ENCODE measurements at regions not wholly inside any gene's neighbourhood (a gene's known extent, or its start where the extent isn't known, plus 50 kb on each side); places are given as distances from the start of the nearest gene placed in this dataset.
"Not testable (repeated sequence)": the region's sequence is repeated elsewhere in the genome, so short reads cannot be mapped to it uniquely, and the experiment has no call there.

DNA sequence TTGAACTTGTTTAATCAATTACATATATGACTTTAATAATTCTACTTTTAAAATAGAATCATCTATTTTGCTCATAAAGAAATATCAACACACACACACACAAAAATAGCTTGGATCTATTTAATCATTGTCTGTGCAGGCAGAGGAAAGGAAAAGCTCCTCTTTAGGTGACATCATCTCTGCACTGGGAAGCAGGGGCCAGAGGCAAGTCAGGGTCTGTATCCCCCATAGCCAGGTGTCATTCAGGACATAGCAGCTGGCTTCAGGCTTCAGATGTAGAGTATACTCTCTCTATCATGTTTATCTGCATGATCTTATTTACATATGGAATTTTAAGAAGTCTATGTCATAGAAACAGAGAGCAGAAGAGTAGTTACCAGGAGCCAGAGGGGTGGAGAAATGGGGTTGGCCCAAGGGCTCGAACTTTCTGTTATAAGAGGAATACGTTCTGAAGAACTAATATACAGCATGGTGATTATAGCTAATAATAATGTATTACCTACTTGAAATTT, 110.4 kb upstream of the LDB2 start:
- no peak for DNase-seq (ENCODE audit: low spot score)

DNA sequence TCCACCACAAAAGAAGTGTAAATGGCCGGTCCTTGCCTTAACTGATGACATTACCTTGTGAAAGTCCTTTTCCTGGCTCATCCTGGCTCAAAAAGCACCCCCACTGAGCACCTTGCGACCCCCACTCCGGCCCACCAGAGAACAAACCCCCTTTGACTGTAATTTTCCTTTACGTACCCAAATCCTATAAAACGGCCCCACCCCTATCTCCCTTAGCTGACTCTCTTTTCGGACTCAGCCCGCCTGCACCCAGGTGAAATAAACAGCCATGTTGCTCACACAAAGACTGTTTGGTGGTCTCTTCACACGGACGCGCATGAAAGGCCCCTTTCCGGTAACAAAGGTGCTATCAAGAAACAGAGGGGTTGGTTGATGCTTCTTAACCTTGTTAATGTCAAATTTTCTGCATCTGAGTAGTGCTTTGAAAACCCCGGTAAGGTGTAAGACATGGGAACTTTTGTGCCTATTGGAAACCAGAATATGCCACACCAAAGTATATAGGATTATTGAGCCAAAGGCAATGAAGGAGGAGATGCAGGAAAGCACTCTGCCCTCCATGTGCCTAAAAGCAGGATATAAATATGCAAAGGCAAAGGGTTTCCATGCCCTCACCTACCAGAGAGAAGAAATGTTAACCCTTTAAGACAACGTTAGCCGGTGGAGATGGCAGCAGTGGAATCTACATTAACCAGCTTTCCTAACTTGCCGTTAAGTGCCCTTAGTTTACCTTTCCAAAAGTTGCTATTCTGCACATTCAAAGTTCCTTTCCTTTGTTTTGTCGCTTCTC, 105.4 kb upstream of the LDB2 start:
- DNase-seq (ENCODE audit: low spot score), result not testable (repeated sequence)

- no peak for DNase-seq (ENCODE audit: low spot score)
These were observed 97.0 kb upstream of the LDB2 start for GRCh38 chr4:16995451-16995850.

GRCh38 chr4:16993956-16994840, 95.8 kb upstream of the LDB2 start:
- no peak for DNase-seq (ENCODE audit: low spot score)

GRCh38 chr4:16992566-16993225, 94.3 kb upstream of the LDB2 start:
- no peak for DNase-seq (ENCODE audit: low spot score)

DNA sequence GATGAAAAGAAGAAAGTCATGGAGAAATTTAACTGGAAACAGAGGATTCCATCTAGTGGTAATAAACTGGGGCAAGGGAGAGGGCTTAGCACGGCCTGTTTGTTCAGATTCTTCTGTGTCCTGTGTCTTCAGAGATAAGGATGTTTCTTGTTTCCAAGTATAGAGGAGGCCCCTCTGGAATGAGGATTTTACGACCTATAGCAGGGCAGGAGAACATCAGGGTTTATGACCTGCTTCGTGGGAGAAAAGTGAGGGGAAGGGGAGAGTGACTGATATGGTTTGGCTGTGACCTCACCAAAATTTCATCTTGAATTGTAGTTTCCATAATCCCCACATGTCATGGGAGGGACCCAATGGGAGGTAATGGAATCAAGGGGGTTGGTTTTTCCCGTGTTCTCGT, 93.0 kb upstream of the LDB2 start:
- DNase-seq (ENCODE audit: low spot score), result no peak

- no peak for DNase-seq (ENCODE audit: low spot score)
These were observed 90.9 kb upstream of the LDB2 start for GRCh38 chr4:16989371-16989770.

GRCh38 chr4:16988814-16989213, 90.4 kb upstream of the LDB2 start:
- DNase-seq (ENCODE audit: low spot score), result no peak

DNA sequence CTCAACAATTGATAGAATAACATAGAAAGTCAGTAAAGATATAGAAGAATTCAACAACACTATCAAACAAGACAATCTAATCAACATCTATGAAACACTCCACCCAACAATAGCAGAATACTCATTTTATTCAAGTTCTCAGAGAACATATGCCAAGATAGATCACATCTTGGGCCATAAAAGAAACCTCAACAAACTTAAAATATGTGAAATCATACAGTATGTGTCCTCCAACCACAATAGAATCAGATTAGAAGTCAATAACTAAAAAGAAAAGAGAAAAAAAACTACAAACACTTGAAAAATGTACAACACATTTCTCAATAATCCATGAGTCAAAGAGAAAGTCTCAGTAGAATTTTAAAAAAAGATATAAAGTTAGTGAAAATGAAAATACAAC, 78.6 kb upstream of the LDB2 start:
- no peak for DNase-seq (ENCODE audit: low spot score)

DNA sequence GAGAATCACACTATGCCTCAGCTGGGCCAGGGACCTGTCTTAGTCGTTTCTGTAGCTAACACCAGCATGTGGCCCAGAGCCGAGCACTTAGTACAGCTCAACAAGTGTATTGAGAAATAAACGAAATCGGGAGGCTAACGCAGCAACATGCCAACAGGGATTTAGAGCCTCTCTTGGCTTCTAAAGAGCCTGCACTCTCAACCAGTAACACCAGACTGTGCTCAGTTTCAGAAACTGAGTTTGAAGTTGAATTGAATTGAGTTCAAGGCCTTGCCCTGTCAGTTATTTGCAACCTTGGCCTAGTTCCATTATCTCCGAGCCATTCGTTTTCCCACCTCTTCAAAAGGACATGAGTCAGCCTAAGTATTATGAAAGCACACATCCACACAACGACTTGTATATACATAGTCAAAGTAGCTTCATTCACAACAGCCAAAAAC, 71.3 kb upstream of the LDB2 start:
- no peak for DNase-seq (ENCODE audit: low spot score)

DNA sequence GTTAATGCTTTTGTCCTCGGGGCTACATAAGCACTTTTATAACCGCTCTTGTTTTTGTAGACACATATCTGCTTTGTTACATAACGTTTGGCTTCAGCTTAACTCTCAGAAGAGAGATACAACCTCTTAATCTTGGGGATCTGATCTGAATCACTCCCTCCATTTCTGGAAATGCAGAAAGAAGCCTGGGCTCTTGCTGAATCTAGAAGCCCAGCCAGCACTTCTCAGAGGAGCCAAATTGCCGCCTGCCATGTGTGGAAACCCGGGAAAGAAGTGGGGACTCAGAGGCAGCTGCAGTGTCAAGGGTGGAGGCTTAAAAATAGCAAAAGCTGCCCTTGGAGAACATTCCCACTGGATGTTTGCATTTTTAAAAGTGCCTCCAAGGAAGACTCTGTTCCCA, 69.3 kb upstream of the LDB2 start:
- no peak for DNase-seq (ENCODE audit: low spot score)

GRCh38 chr4:16959305-16959704, 60.9 kb upstream of the LDB2 start:
- no peak for DNase-seq (ENCODE audit: low spot score)

- no peak for DNase-seq (ENCODE audit: low spot score)
These were observed 54.6 kb upstream of the LDB2 start for GRCh38 chr4:16952896-16953630.

DNA sequence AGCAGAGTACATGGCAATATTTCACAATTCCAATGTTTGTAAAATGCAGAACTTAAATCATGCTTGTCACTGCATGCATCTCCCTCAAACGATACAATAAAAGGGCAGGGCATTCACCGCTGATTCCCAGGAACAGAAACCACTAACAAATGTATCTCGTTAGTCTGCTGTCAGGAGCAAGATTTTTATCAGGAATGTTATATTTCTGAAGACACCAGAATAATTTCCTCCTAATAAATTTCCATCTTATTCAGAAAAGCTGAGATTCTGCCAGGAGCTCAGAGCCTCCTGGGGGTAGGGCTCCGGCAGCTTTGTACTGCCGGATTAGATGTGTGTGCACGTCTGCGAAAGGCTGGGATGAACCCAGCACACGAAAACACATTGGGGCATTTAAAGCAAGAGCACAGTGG, 54.0 kb upstream of the LDB2 start:
- no peak for DNase-seq (ENCODE audit: low spot score)

All from RKO (cell line).